Hepatocyte (in vitro differentiated cells): ENCODE measurements at regions not wholly inside any gene's neighbourhood (a gene's known extent, or its start where the extent isn't known, plus 50 kb on each side); places are given as distances from the start of the nearest gene placed in this dataset.

ENCODE experiments used
- EZH2 ChIP-seq: fragments of 200-600 bp; sonication (generic); IDR thresholded peaks from 2 replicates; pipeline ENCODE4 v1.6.1; 2016; ENCODE audit warnings: antibody characterized with exemption, mild to moderate bottlenecking, borderline replicate concordance
- TF ChIP-seq, protein P1 (sequence below): fragments of 200-600 bp; sonication (generic); IDR thresholded peaks from 2 replicates; pipeline ENCODE4 v1.5.1; 2016; ENCODE audit warnings: antibody characterized with exemption, mild to moderate bottlenecking; ENCODE audit not compliant: poor library complexity

DNA sequence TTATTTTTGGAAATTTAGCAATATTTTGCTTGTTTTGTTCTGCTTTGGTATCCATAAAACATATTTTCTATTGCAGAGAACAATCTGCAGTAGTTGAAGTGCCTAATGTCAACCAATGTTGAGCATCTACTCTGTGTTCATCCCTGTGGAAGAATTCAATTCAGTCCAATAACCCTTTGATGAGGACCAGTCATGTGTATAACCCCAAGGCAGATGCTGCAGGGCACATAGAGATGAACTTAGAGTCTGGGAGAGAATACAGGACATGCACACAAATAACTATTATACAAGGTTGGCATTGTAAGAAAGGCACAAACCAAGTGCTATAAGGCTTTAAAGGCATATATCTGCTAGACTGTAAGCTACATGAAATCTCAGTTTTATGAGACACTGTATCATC, 304.7 kb downstream of the LRIG3 start:
- TF ChIP-seq, protein P1, sequence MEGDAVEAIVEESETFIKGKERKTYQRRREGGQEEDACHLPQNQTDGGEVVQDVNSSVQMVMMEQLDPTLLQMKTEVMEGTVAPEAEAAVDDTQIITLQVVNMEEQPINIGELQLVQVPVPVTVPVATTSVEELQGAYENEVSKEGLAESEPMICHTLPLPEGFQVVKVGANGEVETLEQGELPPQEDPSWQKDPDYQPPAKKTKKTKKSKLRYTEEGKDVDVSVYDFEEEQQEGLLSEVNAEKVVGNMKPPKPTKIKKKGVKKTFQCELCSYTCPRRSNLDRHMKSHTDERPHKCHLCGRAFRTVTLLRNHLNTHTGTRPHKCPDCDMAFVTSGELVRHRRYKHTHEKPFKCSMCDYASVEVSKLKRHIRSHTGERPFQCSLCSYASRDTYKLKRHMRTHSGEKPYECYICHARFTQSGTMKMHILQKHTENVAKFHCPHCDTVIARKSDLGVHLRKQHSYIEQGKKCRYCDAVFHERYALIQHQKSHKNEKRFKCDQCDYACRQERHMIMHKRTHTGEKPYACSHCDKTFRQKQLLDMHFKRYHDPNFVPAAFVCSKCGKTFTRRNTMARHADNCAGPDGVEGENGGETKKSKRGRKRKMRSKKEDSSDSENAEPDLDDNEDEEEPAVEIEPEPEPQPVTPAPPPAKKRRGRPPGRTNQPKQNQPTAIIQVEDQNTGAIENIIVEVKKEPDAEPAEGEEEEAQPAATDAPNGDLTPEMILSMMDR: no peak
- no peak for TF ChIP-seq EZH2
